ENCODE measurements at regions not wholly inside any gene's neighbourhood (a gene's known extent, or its start where the extent isn't known, plus 50 kb on each side); places are given as distances from the start of the nearest gene placed in this dataset.

- Mint-ChIP-seq H3K4me1 (peaks cover 21% of the 10 kb centered on the region), H3K27ac (peak overlapping the region; percentile 51), H3K27me3 (ENCODE audit: low read depth) (no peaks in the 10 kb centered on the region), H3K36me3 (no peaks in the 10 kb centered on the region), H3K9me3 (peaks cover 4% of the 10 kb centered on the region), H3K4me3 (no peak overlapping the region)
- no peak for TF ChIP-seq CTCF (IDR thresholded peaks at IDR 0.05; ENCODE audit: unreplicated experiment)
- DNase-seq (ENCODE audit: low spot score in 2 of 2, unreplicated experiment in 2 of 2), result no peak
Measured at GRCh38 chr4:116531870-116532269, 553.5 kb downstream of the TRAM1L1 start.

GRCh38 chr4:116531026-116531425 is 554.4 kb downstream of the TRAM1L1 start:
- TF ChIP-seq CTCF (IDR thresholded peaks at IDR 0.05; ENCODE audit: unreplicated experiment), result no peak
- DNase-seq (ENCODE audit: low spot score in 2 of 2, unreplicated experiment in 2 of 2), result no peak
- Mint-ChIP-seq H3K4me3 (no peak overlapping the region), H3K27me3 (ENCODE audit: low read depth) (no peaks in the 10 kb centered on the region), H3K36me3 (no peaks in the 10 kb centered on the region), H3K4me1 (peaks cover 18% of the 10 kb centered on the region), H3K9me3 (peaks cover 4% of the 10 kb centered on the region), H3K27ac (no peak overlapping the region)

DNA sequence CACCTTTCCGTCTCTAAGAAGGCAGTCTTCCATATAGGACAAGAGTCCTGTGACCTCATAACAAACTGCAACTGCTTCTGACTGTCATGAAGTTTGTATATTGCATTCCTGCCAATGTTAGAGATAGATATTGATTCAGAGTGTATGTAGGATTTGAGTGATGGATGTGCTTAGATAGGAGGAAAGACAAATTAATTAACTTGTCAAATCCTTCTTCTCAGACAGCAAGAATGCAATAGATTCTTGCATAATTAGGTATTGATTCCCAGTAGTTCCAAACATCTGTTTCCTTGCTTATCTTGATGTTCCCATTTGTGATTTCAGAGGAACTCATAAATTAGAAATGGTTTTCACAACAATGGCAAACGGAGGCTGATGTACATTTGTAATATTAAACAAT is 555.3 kb downstream of the TRAM1L1 start:
- DNase-seq (ENCODE audit: low spot score in 2 of 2, unreplicated experiment in 2 of 2), result no peak
- Mint-ChIP-seq H3K36me3 (no peaks in the 10 kb centered on the region), H3K9me3 (peaks cover 4% of the 10 kb centered on the region), H3K4me1 (peaks cover 16% of the 10 kb centered on the region), H3K4me3 (no peak overlapping the region), H3K27me3 (ENCODE audit: low read depth) (no peaks in the 10 kb centered on the region), H3K27ac (no peak overlapping the region)
- TF ChIP-seq CTCF (IDR thresholded peaks at IDR 0.05; ENCODE audit: unreplicated experiment), result no peak

DNA sequence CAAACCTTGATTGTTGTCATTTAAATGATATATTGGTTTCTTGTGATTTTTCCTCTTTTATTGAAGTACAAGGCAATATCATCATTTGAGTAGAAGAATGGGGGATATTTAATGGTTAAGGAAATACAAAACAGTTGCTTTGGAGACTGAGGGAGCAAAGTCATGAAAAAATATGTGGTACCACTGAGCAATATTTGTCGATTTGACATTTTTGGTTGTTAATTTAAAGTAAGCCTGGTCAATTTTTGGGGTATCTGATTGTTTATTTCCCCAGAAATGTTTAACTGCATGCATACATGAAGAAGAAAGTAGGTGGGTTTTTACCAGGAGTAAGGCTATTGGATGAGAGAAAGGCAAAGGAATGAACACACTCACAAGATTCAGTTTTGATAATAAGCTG is 556.2 kb downstream of the TRAM1L1 start:
- no peak for DNase-seq (ENCODE audit: low spot score in 2 of 2, unreplicated experiment in 2 of 2)
- no peak for TF ChIP-seq CTCF (IDR thresholded peaks at IDR 0.05; ENCODE audit: unreplicated experiment)
- Mint-ChIP-seq H3K27me3 (ENCODE audit: low read depth) (no peaks in the 10 kb centered on the region), H3K27ac (no peak overlapping the region), H3K9me3 (peaks cover 4% of the 10 kb centered on the region), H3K4me1 (peaks cover 16% of the 10 kb centered on the region), H3K4me3 (no peak overlapping the region), H3K36me3 (no peaks in the 10 kb centered on the region)

DNA sequence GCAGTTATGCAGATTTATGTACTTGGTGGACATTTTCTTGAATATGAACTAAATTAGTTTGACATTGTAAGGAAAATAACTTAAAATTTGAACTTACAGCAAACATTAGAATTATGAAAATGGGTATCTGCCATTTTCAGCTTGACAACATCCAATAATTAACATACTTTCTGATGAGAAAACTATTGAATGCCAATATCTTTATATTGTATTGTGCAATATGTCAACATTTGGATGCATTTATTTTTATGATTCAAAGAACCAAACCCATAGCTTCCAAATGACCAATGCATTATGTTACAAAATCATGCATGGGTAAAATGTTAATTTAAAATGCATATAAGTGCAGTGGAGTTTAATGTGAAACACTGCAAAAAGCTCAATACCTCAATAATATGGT is 562.5 kb downstream of the TRAM1L1 start:
- Mint-ChIP-seq H3K4me1 (peaks cover 5% of the 10 kb centered on the region), H3K9me3 (peaks cover 7% of the 10 kb centered on the region), H3K27me3 (ENCODE audit: low read depth) (no peaks in the 10 kb centered on the region), H3K4me3 (no peak overlapping the region), H3K27ac (no peak overlapping the region), H3K36me3 (peaks cover 2% of the 10 kb centered on the region)
- TF ChIP-seq CTCF (IDR thresholded peaks at IDR 0.05; ENCODE audit: unreplicated experiment), result no peak
- no peak for DNase-seq (ENCODE audit: low spot score in 2 of 2, unreplicated experiment in 2 of 2)

GRCh38 chr4:116520886-116521285 is 564.5 kb downstream of the TRAM1L1 start:
- Mint-ChIP-seq H3K36me3 (peaks cover 2% of the 10 kb centered on the region), H3K4me1 (peaks cover 5% of the 10 kb centered on the region), H3K27ac (no peak overlapping the region), H3K9me3 (peaks cover 15% of the 10 kb centered on the region), H3K27me3 (ENCODE audit: low read depth) (no peaks in the 10 kb centered on the region), H3K4me3 (no peak overlapping the region)
- no peak for DNase-seq (ENCODE audit: low spot score in 2 of 2, unreplicated experiment in 2 of 2)
- no peak for TF ChIP-seq CTCF (IDR thresholded peaks at IDR 0.05; ENCODE audit: unreplicated experiment)
